Stomach smooth muscle (tissue), 2 donors: ENCODE measurements at regions not wholly inside any gene's neighbourhood (a gene's known extent, or its start where the extent isn't known, plus 50 kb on each side); places are given as distances from the start of the nearest gene placed in this dataset.
"Not testable (repeated sequence)": the region's sequence is repeated elsewhere in the genome, so short reads cannot be mapped to it uniquely, and the experiment has no call there.

Experiments
- H3K27ac ChIP-seq: one replicate; pipeline ENCODE4 v1.7.0; 2013; ENCODE audit warnings: mild to moderate bottlenecking, low read length, inconsistent platforms
- H3K27me3 ChIP-seq, 2 donors: one replicate each; pipeline ENCODE4 v1.7.0; 2013; ENCODE audit warnings: low read length in 2 of 2; ENCODE audit not compliant: insufficient read depth in 2 of 2, control insufficient read depth in 1 of 2
- H3K36me3 ChIP-seq, 2 donors: one replicate each; pipeline ENCODE4 v1.7.0; 2013; ENCODE audit warnings: low read length in 2 of 2; ENCODE audit not compliant: control insufficient read depth in 2 of 2, insufficient read depth in 2 of 2
- H3K4me1 ChIP-seq: one replicate; pipeline ENCODE4 v1.7.0; 2013; ENCODE audit warnings: low read length; ENCODE audit not compliant: control insufficient read depth, insufficient read depth
- H3K4me3 ChIP-seq, 2 donors: one replicate each; pipeline ENCODE4 v1.7.0; 2013; ENCODE audit warnings: low read length in 2 of 2
- H3K9ac ChIP-seq, 2 donors: one replicate each; pipeline ENCODE4 v1.7.0; 2013; ENCODE audit warnings: low read length in 2 of 2, mild to moderate bottlenecking in 1 of 2
- H3K9me3 ChIP-seq, 2 donors: one replicate each; pipeline ENCODE4 v1.7.0; 2013; ENCODE audit warnings: low read length in 2 of 2; ENCODE audit not compliant: control insufficient read depth in 2 of 2
- donor health status: healthy.
- donor health status: Pancreatic carcinoma.

GRCh38 chr17:71496552-71496951 lies 624.3 kb upstream of the SOX9 start:
- H3K27ac ChIP-seq, result no peak overlapping the region
- H3K9me3 ChIP-seq, result no peaks in the 10 kb centered on the region
- no peaks in the 10 kb centered on the region for H3K36me3 ChIP-seq
- H3K4me3 ChIP-seq, result no peak overlapping the region
- H3K9ac ChIP-seq, result no peak overlapping the region
- H3K27me3 ChIP-seq, result no peaks in the 10 kb centered on the region
- H3K4me1 ChIP-seq, result no peaks in the 10 kb centered on the region

GRCh38 chr17:71500761-71501555 lies 619.9 kb upstream of the SOX9 start:
- Histone ChIP-seq H3K27ac (no peak overlapping the region), H3K4me3 (no peak overlapping the region), H3K9ac (no peak overlapping the region), H3K9me3 (no peaks in the 10 kb centered on the region), H3K27me3 (no peaks in the 10 kb centered on the region), H3K36me3 (no peaks in the 10 kb centered on the region), H3K4me1 (no peaks in the 10 kb centered on the region)

- H3K9ac ChIP-seq, result no peak overlapping the region
- H3K36me3 ChIP-seq, result no peaks in the 10 kb centered on the region
- no peaks in the 10 kb centered on the region for H3K4me1 ChIP-seq
- no peaks in the 10 kb centered on the region for H3K9me3 ChIP-seq
- no peaks in the 10 kb centered on the region for H3K27me3 ChIP-seq
- H3K4me3 ChIP-seq, result no peak overlapping the region
- no peak overlapping the region for H3K27ac ChIP-seq
These were observed 619.1 kb upstream of the SOX9 start for GRCh38 chr17:71501711-71502110.

DNA sequence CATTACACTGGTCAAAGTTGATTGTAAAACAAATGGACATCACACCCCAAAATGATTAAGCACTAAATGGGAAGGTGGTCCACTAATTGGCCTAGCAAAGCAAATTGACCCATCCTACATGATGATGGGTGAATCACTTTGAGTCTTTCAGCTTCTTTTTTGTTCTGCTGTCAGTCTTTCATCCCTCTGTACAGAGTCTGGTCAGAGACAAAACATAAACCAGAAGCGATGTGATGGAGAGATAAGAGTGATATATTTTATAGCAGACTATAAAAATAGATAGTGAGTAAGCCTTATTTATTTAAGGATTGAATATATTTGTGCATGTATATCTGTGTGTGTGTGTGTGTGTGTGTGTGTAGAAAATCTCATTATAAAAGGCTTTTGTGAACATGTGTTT lies 618.4 kb upstream of the SOX9 start:
- Histone ChIP-seq H3K36me3 (no peaks in the 10 kb centered on the region), H3K4me1 (no peaks in the 10 kb centered on the region), H3K27ac (no peak overlapping the region), H3K27me3 (no peaks in the 10 kb centered on the region), H3K9ac (no peak overlapping the region), H3K4me3 (no peak overlapping the region), H3K9me3 (no peaks in the 10 kb centered on the region)

DNA sequence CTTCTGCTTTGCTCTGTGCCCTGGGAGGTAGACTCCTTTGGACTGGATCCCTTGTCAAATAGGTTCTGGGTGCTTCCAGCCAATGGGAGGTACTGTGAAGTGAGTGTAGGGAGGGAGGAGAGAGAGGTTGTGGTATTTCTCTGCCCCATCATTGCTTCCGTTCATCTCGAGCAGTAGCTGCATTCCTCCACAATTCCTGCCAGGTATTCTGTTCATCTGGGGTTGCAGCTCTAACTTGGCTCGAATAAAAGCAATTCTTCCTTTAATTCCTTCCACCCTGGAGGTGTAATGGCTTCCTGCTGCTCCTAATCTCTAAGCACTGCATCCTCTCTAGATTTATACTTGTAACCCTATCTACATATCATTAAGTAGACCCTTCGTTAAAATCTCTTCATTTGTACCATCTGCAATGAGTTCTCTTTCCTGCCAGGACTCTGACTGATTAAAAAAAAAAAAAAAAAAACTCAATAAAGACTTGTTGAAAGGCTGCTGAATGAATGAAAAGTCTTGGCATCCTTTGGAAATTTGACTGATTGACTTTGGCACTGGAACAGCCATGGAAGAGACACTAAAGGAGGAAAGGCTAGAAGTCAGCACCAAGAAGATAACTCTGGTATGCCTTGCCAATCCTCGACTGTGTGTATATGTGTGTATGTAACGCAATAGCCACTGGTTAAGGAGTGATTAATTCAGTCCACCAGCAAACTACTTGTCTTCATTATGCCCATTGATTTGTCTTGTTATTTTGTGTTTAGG lies 616.9 kb upstream of the SOX9 start:
- Histone ChIP-seq H3K9ac (no peak overlapping the region), H3K9me3 (no peaks in the 10 kb centered on the region), H3K4me1 (no peaks in the 10 kb centered on the region), H3K36me3 (no peaks in the 10 kb centered on the region), H3K27me3 (no peaks in the 10 kb centered on the region), H3K27ac (no peak overlapping the region), H3K4me3 (no peak overlapping the region)

DNA sequence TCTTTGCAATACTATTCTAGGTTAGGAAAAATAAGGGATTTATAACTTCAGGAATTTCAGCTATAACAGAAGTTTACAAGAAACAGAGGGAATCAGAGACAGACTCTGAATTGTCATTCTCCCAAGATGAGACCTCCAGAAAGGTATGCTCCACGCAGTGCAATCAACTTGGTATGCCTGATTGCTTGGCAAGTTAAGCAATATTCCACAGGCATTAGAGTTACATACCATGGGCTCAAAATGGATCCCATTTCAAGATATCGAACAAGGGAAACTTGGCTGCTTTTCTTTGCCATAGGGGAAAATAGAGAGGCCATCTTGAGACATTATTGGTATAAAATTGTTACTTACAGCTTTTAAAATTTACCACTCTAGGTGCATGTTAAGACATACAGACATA lies 615.6 kb upstream of the SOX9 start:
- Histone ChIP-seq H3K27me3 (no peaks in the 10 kb centered on the region), H3K4me3 (no peak overlapping the region)

DNA sequence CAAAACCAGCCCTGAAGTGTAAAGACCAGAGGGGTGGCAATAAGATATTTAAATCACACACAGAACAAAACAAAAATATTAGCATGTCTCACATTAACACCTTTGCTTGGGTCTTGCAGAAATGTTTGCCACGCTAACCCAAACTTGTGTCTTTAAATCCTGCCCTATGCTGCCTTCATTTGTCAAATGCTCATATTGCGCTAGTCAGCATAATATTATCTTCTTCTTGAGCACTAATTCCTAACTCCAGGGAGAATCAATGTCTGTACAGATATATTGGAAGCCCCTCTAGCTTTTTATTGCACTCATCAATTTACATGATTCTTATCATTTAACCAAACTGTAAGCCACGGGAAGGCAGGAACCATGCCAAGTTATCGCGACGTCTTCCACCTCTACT lies 614.8 kb upstream of the SOX9 start:
- Histone ChIP-seq H3K9me3 (no peaks in the 10 kb centered on the region), H3K36me3 (no peaks in the 10 kb centered on the region), H3K9ac (no peak overlapping the region), H3K27ac (no peak overlapping the region), H3K4me3 (no peak overlapping the region), H3K27me3 (no peaks in the 10 kb centered on the region), H3K4me1 (no peaks in the 10 kb centered on the region)

More for the DNA sequence above, 615.6 kb upstream of the SOX9 start:
- Histone ChIP-seq H3K4me1 (no peaks in the 10 kb centered on the region), H3K9ac (no peak overlapping the region), H3K36me3 (no peaks in the 10 kb centered on the region), H3K9me3 (no peaks in the 10 kb centered on the region), H3K27ac (no peak overlapping the region)

DNA sequence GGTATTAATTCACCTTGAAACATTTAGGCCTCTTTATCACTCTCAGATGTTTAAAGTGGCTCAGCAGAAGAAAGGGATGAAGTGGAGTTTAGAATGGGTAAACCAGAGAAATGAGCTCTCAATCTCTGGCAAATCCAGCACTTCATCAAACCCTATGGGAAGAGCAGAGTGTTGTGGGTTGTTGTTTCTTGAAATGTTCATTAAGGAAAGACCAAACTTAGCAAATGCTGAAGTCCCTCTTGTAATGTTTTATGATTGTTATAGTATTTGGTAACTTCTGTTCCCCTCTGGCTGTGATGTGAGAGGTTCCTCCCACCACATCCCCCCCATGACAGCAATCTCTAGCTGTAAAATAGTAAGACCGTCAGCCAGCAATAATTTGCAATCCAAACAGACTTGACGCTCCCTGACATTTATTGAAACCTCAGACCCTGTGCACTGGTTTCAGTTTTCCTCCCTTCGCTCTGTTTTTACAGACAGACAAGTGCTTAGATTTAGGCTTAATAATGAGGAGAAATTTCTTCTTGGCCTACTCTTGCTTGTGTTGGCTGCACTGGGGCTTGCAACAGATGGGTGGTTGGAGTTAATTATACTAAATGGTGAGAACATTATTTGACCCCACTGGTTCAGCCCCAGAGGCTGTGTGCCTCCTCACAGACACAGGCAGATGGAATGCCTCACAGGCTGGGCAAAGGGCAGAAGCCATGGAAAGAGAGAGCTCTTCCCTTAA lies 609.4 kb upstream of the SOX9 start:
- no peaks in the 10 kb centered on the region for H3K27me3 ChIP-seq
- no peaks in the 10 kb centered on the region for H3K9me3 ChIP-seq
- no peak overlapping the region for H3K27ac ChIP-seq
- H3K4me1 ChIP-seq, result no peaks in the 10 kb centered on the region
- H3K9ac ChIP-seq, result no peak overlapping the region
- H3K4me3 ChIP-seq, result no peak overlapping the region
- no peaks in the 10 kb centered on the region for H3K36me3 ChIP-seq

DNA sequence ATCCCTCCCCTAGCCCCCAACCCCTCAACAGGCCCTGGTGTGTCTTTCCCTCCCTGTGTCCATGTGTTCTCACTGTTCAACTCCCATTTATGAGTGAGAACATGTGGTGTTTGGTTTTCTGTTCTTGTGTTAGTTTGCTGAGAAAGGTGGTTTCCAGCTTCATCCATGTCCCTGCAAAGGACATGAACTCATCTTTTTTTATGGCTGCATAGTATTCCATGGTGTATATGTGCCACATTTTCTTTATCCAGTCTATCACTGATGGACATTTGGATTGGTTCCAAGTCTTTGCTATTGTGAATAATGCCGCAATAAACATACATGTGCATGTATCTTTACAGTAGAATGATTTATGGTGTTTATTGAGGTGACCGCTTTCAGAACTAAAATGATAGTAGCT lies 607.1 kb upstream of the SOX9 start:
- not testable (repeated sequence) for H3K9ac ChIP-seq, H3K4me3 ChIP-seq, H3K36me3 ChIP-seq, H3K4me1 ChIP-seq, H3K27ac ChIP-seq, H3K27me3 ChIP-seq, H3K9me3 ChIP-seq

DNA sequence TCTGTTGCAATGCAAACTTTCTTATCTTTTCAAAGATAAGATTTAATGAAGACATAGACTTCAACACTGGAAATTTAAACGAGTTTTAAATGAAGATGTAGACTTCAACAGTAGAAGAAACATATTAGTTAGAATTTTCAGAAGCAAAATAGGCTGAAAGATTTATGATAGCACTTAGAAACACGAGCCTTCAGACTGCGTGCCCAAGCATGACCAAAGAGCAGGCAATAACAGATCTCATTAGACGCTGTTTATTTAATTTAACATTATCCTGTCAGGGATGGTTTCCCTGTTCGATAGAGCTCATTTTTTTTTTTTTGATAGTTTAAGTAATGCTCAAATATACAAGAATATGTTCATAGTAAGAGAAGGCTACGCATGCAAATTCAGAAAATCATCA lies 604.7 kb upstream of the SOX9 start:
- H3K27ac ChIP-seq, result no peak overlapping the region
- no peak overlapping the region for H3K4me3 ChIP-seq
- H3K9me3 ChIP-seq, result no peaks in the 10 kb centered on the region
- H3K36me3 ChIP-seq, result no peaks in the 10 kb centered on the region
- no peak overlapping the region for H3K9ac ChIP-seq
- H3K27me3 ChIP-seq, result no peaks in the 10 kb centered on the region
- no peaks in the 10 kb centered on the region for H3K4me1 ChIP-seq
